Panc1 (cell line): ENCODE measurements at regions not wholly inside any gene's neighbourhood (a gene's known extent, or its start where the extent isn't known, plus 50 kb on each side); places are given as distances from the start of the nearest gene placed in this dataset.

ENCODE experiments used
- POLR2AphosphoS5 ChIP-seq: IDR thresholded peaks from 2 replicates; pipeline ENCODE4 v1.6.1; 2012; ENCODE audit warnings: mild to moderate bottlenecking, low read depth, low read length, moderate library complexity
- SIN3A ChIP-seq: IDR thresholded peaks from 2 replicates; pipeline ENCODE4 v1.6.1; 2012; ENCODE audit warnings: low read depth, mild to moderate bottlenecking, low read length, moderate library complexity, borderline replicate concordance; ENCODE audit not compliant: insufficient read depth
- TCF7L2 ChIP-seq: IDR thresholded peaks from 2 replicates; pipeline ENCODE4 v1.6.1; 2011; ENCODE audit warnings: mild to moderate bottlenecking, low read depth, low read length, inconsistent platforms
- TF ChIP-seq, protein P1 (sequence below): fragments of 450-650 bp; IDR thresholded peaks from 2 replicates; pipeline ENCODE4 v1.5.1; 2017; ENCODE audit warnings: mild to moderate bottlenecking
- TF ChIP-seq, protein P2 (sequence below), 2 experiments: IDR thresholded peaks; 2 replicates each; pipeline ENCODE4 v1.6.1; 2011 to 2012; ENCODE audit warnings: low read depth in 2 of 2, control low read depth in 1 of 2, low read length in 1 of 2, mild to moderate bottlenecking in 1 of 2, moderate library complexity in 1 of 2; ENCODE audit not compliant: insufficient read depth in 1 of 2

DNA sequence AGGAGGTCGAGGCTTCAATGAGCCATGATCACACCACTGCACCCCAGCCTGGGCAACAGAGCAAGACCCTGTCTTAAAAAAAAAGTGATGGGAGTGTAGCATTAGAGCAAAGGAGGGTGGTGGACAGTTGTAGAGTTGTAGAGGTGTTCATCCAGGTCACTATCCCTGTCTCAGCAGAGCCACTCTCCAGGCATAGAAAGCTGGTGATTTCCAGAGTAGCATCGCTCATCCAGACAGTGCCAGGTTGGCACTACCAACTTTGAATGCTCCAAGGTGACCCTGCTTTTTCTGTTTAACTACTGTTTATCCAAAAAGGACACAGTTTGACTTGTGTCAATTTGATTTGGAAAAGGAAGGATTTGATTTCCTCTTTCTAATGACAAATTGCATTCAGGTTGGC lies 147.3 kb downstream of the USP46 start:
- TF ChIP-seq SIN3A, result no peak
- TF ChIP-seq, protein P1, sequence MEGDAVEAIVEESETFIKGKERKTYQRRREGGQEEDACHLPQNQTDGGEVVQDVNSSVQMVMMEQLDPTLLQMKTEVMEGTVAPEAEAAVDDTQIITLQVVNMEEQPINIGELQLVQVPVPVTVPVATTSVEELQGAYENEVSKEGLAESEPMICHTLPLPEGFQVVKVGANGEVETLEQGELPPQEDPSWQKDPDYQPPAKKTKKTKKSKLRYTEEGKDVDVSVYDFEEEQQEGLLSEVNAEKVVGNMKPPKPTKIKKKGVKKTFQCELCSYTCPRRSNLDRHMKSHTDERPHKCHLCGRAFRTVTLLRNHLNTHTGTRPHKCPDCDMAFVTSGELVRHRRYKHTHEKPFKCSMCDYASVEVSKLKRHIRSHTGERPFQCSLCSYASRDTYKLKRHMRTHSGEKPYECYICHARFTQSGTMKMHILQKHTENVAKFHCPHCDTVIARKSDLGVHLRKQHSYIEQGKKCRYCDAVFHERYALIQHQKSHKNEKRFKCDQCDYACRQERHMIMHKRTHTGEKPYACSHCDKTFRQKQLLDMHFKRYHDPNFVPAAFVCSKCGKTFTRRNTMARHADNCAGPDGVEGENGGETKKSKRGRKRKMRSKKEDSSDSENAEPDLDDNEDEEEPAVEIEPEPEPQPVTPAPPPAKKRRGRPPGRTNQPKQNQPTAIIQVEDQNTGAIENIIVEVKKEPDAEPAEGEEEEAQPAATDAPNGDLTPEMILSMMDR, result no peak
- TF ChIP-seq POLR2AphosphoS5, result no peak
- TF ChIP-seq, protein P2, sequence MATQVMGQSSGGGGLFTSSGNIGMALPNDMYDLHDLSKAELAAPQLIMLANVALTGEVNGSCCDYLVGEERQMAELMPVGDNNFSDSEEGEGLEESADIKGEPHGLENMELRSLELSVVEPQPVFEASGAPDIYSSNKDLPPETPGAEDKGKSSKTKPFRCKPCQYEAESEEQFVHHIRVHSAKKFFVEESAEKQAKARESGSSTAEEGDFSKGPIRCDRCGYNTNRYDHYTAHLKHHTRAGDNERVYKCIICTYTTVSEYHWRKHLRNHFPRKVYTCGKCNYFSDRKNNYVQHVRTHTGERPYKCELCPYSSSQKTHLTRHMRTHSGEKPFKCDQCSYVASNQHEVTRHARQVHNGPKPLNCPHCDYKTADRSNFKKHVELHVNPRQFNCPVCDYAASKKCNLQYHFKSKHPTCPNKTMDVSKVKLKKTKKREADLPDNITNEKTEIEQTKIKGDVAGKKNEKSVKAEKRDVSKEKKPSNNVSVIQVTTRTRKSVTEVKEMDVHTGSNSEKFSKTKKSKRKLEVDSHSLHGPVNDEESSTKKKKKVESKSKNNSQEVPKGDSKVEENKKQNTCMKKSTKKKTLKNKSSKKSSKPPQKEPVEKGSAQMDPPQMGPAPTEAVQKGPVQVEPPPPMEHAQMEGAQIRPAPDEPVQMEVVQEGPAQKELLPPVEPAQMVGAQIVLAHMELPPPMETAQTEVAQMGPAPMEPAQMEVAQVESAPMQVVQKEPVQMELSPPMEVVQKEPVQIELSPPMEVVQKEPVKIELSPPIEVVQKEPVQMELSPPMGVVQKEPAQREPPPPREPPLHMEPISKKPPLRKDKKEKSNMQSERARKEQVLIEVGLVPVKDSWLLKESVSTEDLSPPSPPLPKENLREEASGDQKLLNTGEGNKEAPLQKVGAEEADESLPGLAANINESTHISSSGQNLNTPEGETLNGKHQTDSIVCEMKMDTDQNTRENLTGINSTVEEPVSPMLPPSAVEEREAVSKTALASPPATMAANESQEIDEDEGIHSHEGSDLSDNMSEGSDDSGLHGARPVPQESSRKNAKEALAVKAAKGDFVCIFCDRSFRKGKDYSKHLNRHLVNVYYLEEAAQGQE (IDR thresholded peaks at IDR 0.05; ENCODE audit: insufficient read depth in 1 of 2, low read depth in 2 of 2, low read length in 1 of 2), result no peak
- TF ChIP-seq TCF7L2, result no peak
